Chondrocyte (in vitro differentiated cells): ENCODE measurements at regions not wholly inside any gene's neighbourhood (a gene's known extent, or its start where the extent isn't known, plus 50 kb on each side); places are given as distances from the start of the nearest gene placed in this dataset.

Experiments
- DNase-seq: peaks from one replicate; pipeline ENCODE4 v3.0.0; 2021; ENCODE audit warnings: mixed read lengths, low spot score
- H3K27ac Mint-ChIP-seq: one replicate; pipeline ENCODE4 v1.8.0; 2021; ENCODE audit warnings: mild to moderate bottlenecking, moderate library complexity, mixed read lengths; ENCODE audit not compliant: unreplicated experiment
- H3K27me3 Mint-ChIP-seq: 2 replicates; pipeline ENCODE4 v1.8.0; 2021; ENCODE audit warnings: low read depth, mixed read lengths
- H3K36me3 Mint-ChIP-seq: 2 replicates; pipeline ENCODE4 v1.8.0; 2021; ENCODE audit warnings: low read depth, mixed read lengths
- H3K4me1 Mint-ChIP-seq: 2 replicates; pipeline ENCODE4 v1.8.0; 2021; ENCODE audit warnings: low read depth, mild to moderate bottlenecking, mixed read lengths
- H3K4me3 Mint-ChIP-seq: one replicate; pipeline ENCODE4 v1.8.0; 2021; ENCODE audit warnings: mild to moderate bottlenecking, moderate library complexity, mixed read lengths; ENCODE audit not compliant: unreplicated experiment
- H3K9me3 Mint-ChIP-seq: 2 replicates; pipeline ENCODE4 v1.8.0; 2021; ENCODE audit warnings: low read depth, mixed read lengths
- CTCF ChIP-seq: fragments of 200-600 bp; sonication (generic); IDR thresholded peaks from 2 replicates; pipeline ENCODE4 v1.5.0; 2021; ENCODE audit warnings: antibody characterized with exemption, mild to moderate bottlenecking, moderate library complexity

GRCh38 chr3:152192050-152192449, 76.7 kb upstream of the MBNL1 start:
- peaks cover 2% of the 10 kb centered on the region for H3K4me1 Mint-ChIP-seq
- DNase-seq: no peak
- TF ChIP-seq CTCF: no peak
- no peak overlapping the region for H3K27ac Mint-ChIP-seq
- H3K36me3 Mint-ChIP-seq: no peaks in the 10 kb centered on the region
- no peak overlapping the region for H3K4me3 Mint-ChIP-seq
- H3K9me3 Mint-ChIP-seq: peaks cover 5% of the 10 kb centered on the region
- no peaks in the 10 kb centered on the region for H3K27me3 Mint-ChIP-seq

DNA sequence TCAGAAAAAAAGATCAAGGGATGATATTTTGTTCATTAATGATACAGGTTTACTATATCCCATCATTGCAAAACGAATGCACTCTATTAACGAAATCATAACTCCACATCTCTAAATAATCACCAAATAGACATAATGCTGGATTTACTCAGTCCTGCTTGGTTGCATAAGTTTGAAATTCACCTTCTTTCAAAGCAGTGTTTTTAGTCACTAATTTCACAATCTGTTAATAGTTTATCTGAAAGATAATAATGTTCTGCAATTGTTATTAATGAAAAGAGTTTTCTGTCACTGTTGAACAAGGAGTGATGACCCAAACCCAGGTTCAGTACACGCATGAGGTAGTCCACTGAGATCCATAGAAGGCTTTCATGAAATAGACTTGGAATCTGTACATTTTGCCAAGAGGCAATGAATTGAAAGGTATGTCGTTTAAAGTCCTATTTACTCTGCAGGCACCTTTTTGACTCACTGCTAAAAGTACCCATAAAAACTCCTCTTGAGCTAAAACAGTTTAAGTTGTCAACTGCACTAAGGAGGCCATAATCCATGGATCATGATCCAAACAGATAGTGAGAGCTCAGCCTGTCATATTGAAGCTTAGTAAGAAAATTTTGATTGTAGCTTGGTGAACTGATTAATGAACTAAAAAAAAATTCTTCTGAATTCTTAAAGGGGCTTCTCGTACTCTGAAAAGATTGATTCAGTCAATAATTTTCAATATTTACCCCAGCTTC, 75.6 kb upstream of the MBNL1 start:
- H3K4me3 Mint-ChIP-seq: no peak overlapping the region

GRCh38 chr3:152193673-152194267, 75.0 kb upstream of the MBNL1 start:
- H3K27ac Mint-ChIP-seq: no peak overlapping the region

More for the DNA sequence above, 75.6 kb upstream of the MBNL1 start:
- Mint-ChIP-seq H3K27ac (no peak overlapping the region), H3K36me3 (no peaks in the 10 kb centered on the region), H3K9me3 (peaks cover 5% of the 10 kb centered on the region), H3K4me1 (peaks cover 11% of the 10 kb centered on the region), H3K27me3 (no peaks in the 10 kb centered on the region)
- no peak for TF ChIP-seq CTCF
- no peak for DNase-seq

GRCh38 chr3:152195206-152195605, 73.5 kb upstream of the MBNL1 start:
- Mint-ChIP-seq H3K27me3 (no peaks in the 10 kb centered on the region), H3K4me3 (no peak overlapping the region), H3K27ac (no peak overlapping the region), H3K9me3 (no peaks in the 10 kb centered on the region), H3K36me3 (no peaks in the 10 kb centered on the region), H3K4me1 (peaks cover 14% of the 10 kb centered on the region)
- DNase-seq: no peak
- TF ChIP-seq CTCF: no peak

More at GRCh38 chr3:152193673-152194267, 75.0 kb upstream of the MBNL1 start:
- H3K9me3 Mint-ChIP-seq: peaks cover 5% of the 10 kb centered on the region
- no peaks in the 10 kb centered on the region for H3K36me3 Mint-ChIP-seq
- peaks cover 14% of the 10 kb centered on the region for H3K4me1 Mint-ChIP-seq
- no peak for DNase-seq
- TF ChIP-seq CTCF: no peak
- H3K4me3 Mint-ChIP-seq: no peak overlapping the region
- no peaks in the 10 kb centered on the region for H3K27me3 Mint-ChIP-seq

GRCh38 chr3:152196782-152197181, 71.9 kb upstream of the MBNL1 start:
- Mint-ChIP-seq H3K9me3 (no peaks in the 10 kb centered on the region), H3K4me3 (no peak overlapping the region), H3K27me3 (no peaks in the 10 kb centered on the region), H3K27ac (no peak overlapping the region), H3K4me1 (peaks cover 23% of the 10 kb centered on the region), H3K36me3 (no peaks in the 10 kb centered on the region)
- TF ChIP-seq CTCF: no peak
- no peak for DNase-seq
